Liver (tissue), 3 donors: ENCODE measurements at regions not wholly inside any gene's neighbourhood (a gene's known extent, or its start where the extent isn't known, plus 50 kb on each side); places are given as distances from the start of the nearest gene placed in this dataset.

Experiments used
- TAF1 ChIP-seq: conservative IDR thresholded peaks from 2 replicates; pipeline ENCODE4 v1.6.1; 2016; ENCODE audit warnings: antibody characterized with exemption, mild to moderate bottlenecking
- TF ChIP-seq, protein P1 (sequence below): fragments of 150-350 bp; IDR thresholded peaks from 2 replicates; pipeline ENCODE4 v1.5.1; 2017; ENCODE audit warnings: improper control_type of control experiment, low read depth, low read length; ENCODE audit not compliant: missing input control
- TF ChIP-seq, protein P2 (sequence below): IDR thresholded peaks from 2 replicates; pipeline ENCODE4 v1.6.1; 2016; ENCODE audit warnings: antibody characterized with exemption
- TF ChIP-seq, protein P3 (sequence below): IDR thresholded peaks from 2 replicates; pipeline ENCODE4 v1.6.1; 2016; ENCODE audit warnings: antibody characterized with exemption, mild to moderate bottlenecking
- donor health status: healthy.
- donor health status: healthy.

DNA sequence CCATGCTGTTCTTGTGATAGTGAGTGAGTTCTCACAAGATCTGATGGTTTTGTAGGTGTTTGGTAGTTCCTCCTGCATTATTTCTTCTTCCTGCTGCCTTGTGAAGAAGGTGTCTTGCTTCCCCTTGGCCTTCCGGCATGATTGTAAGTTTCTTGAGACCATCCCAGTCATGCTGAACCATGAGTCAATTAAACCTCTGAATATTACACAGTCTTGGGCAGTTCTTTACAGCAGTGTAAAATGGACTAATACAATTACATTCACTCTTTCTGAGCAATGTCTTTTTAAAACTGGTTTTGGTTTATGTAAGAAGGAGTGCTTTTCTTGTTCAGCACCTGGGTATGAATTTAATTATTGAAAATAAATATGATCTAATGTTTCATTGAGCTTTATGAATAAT lies 50.7 kb upstream of the ARRDC3 start:
- TF ChIP-seq, protein P1, sequence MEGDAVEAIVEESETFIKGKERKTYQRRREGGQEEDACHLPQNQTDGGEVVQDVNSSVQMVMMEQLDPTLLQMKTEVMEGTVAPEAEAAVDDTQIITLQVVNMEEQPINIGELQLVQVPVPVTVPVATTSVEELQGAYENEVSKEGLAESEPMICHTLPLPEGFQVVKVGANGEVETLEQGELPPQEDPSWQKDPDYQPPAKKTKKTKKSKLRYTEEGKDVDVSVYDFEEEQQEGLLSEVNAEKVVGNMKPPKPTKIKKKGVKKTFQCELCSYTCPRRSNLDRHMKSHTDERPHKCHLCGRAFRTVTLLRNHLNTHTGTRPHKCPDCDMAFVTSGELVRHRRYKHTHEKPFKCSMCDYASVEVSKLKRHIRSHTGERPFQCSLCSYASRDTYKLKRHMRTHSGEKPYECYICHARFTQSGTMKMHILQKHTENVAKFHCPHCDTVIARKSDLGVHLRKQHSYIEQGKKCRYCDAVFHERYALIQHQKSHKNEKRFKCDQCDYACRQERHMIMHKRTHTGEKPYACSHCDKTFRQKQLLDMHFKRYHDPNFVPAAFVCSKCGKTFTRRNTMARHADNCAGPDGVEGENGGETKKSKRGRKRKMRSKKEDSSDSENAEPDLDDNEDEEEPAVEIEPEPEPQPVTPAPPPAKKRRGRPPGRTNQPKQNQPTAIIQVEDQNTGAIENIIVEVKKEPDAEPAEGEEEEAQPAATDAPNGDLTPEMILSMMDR, result no peak
- TF ChIP-seq, protein P2, sequence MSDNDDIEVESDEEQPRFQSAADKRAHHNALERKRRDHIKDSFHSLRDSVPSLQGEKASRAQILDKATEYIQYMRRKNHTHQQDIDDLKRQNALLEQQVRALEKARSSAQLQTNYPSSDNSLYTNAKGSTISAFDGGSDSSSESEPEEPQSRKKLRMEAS, result no peak
- TF ChIP-seq, protein P3, sequence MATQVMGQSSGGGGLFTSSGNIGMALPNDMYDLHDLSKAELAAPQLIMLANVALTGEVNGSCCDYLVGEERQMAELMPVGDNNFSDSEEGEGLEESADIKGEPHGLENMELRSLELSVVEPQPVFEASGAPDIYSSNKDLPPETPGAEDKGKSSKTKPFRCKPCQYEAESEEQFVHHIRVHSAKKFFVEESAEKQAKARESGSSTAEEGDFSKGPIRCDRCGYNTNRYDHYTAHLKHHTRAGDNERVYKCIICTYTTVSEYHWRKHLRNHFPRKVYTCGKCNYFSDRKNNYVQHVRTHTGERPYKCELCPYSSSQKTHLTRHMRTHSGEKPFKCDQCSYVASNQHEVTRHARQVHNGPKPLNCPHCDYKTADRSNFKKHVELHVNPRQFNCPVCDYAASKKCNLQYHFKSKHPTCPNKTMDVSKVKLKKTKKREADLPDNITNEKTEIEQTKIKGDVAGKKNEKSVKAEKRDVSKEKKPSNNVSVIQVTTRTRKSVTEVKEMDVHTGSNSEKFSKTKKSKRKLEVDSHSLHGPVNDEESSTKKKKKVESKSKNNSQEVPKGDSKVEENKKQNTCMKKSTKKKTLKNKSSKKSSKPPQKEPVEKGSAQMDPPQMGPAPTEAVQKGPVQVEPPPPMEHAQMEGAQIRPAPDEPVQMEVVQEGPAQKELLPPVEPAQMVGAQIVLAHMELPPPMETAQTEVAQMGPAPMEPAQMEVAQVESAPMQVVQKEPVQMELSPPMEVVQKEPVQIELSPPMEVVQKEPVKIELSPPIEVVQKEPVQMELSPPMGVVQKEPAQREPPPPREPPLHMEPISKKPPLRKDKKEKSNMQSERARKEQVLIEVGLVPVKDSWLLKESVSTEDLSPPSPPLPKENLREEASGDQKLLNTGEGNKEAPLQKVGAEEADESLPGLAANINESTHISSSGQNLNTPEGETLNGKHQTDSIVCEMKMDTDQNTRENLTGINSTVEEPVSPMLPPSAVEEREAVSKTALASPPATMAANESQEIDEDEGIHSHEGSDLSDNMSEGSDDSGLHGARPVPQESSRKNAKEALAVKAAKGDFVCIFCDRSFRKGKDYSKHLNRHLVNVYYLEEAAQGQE, result no peak
- no peak for TF ChIP-seq TAF1
